Right lobe of liver (tissue), 6 donors: ENCODE measurements at regions not wholly inside any gene's neighbourhood (a gene's known extent, or its start where the extent isn't known, plus 50 kb on each side); places are given as distances from the start of the nearest gene placed in this dataset.
"Not testable (repeated sequence)": the region's sequence is repeated elsewhere in the genome, so short reads cannot be mapped to it uniquely, and the experiment has no call there.

Source experiments
- ATAC-seq, 4 donors: fragments of 200-7000 bp; cut with Tn5 transposase; one replicate each; pipeline ENCODE4 v1.9.1; 2020; ENCODE audit warnings: mild to moderate bottlenecking in 4 of 4, moderate library complexity in 4 of 4
- DNase-seq, 3 donors: peaks; one replicate each; pipeline ENCODE4 v3.0.0-alpha.2; 2020
- H3K27ac ChIP-seq, 3 donors: fragments of 200-600 bp; one replicate each; pipeline ENCODE4 v1.8.0; 2022
- H3K27me3 ChIP-seq, 2 donors: fragments of 200-600 bp; one replicate each; pipeline ENCODE4 v1.8.0; 2022
- H3K36me3 ChIP-seq, 4 donors: fragments of 200-600 bp; sonication (generic) in 1 of 4; one replicate each; pipeline versions ENCODE4 v1.5.1 to v1.8.0; 2017 to 2022; ENCODE audit warnings: control low read depth in 1 of 4
- H3K4me1 ChIP-seq, 4 donors: fragments of 200-600 bp; sonication (generic) in 1 of 4; one replicate each; pipeline versions ENCODE4 v1.5.1 to v1.8.0; 2017 to 2022; ENCODE audit warnings: control low read depth in 1 of 4
- H3K4me3 ChIP-seq, 3 donors: fragments of 200-600 bp; one replicate each; pipeline ENCODE4 v1.8.0; 2022
- H3K9me3 ChIP-seq, 4 donors: fragments of 200-600 bp; sonication (generic) in 1 of 4; one replicate each; pipeline versions ENCODE4 v1.5.1 to v1.8.0; 2017 to 2022; ENCODE audit warnings: control low read depth in 1 of 4
- POLR2A ChIP-seq: fragments of 450-650 bp; IDR thresholded peaks from one replicate; pipeline ENCODE4 v1.6.1; 2017; ENCODE audit warnings: antibody characterized with exemption, mild to moderate bottlenecking
- WGBS: methylation state at CpG from one replicate; pipeline ENCODE4 v1.1.6; 2018; ENCODE audit warnings: low coverage, low lambda C conversion rate; ENCODE audit not compliant: insufficient coverage; ENCODE audit errors: missing lambda C conversion rate; 5-methylcytosine and 5-hydroxymethylcytosine counted together
- intact Hi-C, 2 donors: fragments of 100-400 bp; cut with DNase I; formaldehyde crosslinking; loops; one replicate each; pipeline versions ENCODE4 v1.11.2 to v1.14.1; 2022
- TF ChIP-seq, protein P1 (sequence below), 4 donors: fragments of 200-600 bp in 3 of 4; fragments of 450-650 bp in 1 of 4; IDR thresholded peaks; one replicate each; pipeline versions ENCODE4 v1.5.1 to v1.8.0; 2016 to 2022; ENCODE audit warnings: antibody characterized with exemption in 4 of 4, mild to moderate bottlenecking in 2 of 4
- donor health status: DM: no; HTN: yes; CAD: no.
- donor health status: DM: no; HTN: no; CAD: no.
- donor health status: DM: no; HTN: no; CAD: no.
- donor health status: DM: no; HTN: yes; CAD: no.
- donor health status: DM: no; HTN: yes; CAD: no.

DNA sequence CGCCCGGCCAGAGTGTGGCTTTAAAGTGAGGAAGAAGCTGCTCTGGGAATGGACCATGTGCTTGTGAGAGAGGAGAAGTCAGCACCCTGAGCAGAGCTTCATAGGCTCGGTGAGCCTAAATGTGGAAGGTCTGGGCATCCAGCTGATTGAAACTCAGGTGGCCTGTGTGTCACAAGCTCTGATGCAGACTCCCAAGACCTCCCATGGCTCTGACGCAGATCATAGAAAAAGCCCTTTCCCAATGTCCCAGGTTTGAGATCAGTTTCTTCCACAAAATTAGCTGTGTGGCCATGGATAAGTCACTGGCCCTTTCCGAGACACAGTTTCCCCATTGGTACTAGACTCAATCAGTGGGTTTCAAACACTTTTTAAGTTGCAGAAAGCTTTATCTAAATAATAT, 180.0 kb upstream of the CCL2 start:
- 57% methylated on average over 2 of the region's 5 CpGs for WGBS
- Histone ChIP-seq H3K4me1 (no peaks in the 10 kb centered on the region), H3K4me3 (no peak overlapping the region), H3K36me3 (no peaks in the 10 kb centered on the region), H3K9me3 (no peaks in the 10 kb centered on the region), H3K27me3 (no peaks in the 10 kb centered on the region), H3K27ac (no peak overlapping the region)
- intact Hi-C loops: loop anchor here in 1 of 2 donors (10.0 kb wide), 1 partner anchor 70 kb away; no protein-coding TSS in a partner anchor
- ATAC-seq (no peak), DNase-seq (no peak)
- TF ChIP-seq, protein P1, sequence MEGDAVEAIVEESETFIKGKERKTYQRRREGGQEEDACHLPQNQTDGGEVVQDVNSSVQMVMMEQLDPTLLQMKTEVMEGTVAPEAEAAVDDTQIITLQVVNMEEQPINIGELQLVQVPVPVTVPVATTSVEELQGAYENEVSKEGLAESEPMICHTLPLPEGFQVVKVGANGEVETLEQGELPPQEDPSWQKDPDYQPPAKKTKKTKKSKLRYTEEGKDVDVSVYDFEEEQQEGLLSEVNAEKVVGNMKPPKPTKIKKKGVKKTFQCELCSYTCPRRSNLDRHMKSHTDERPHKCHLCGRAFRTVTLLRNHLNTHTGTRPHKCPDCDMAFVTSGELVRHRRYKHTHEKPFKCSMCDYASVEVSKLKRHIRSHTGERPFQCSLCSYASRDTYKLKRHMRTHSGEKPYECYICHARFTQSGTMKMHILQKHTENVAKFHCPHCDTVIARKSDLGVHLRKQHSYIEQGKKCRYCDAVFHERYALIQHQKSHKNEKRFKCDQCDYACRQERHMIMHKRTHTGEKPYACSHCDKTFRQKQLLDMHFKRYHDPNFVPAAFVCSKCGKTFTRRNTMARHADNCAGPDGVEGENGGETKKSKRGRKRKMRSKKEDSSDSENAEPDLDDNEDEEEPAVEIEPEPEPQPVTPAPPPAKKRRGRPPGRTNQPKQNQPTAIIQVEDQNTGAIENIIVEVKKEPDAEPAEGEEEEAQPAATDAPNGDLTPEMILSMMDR (IDR thresholded peaks at IDR 0.05): no peak
- TF ChIP-seq POLR2A: no peak

DNA sequence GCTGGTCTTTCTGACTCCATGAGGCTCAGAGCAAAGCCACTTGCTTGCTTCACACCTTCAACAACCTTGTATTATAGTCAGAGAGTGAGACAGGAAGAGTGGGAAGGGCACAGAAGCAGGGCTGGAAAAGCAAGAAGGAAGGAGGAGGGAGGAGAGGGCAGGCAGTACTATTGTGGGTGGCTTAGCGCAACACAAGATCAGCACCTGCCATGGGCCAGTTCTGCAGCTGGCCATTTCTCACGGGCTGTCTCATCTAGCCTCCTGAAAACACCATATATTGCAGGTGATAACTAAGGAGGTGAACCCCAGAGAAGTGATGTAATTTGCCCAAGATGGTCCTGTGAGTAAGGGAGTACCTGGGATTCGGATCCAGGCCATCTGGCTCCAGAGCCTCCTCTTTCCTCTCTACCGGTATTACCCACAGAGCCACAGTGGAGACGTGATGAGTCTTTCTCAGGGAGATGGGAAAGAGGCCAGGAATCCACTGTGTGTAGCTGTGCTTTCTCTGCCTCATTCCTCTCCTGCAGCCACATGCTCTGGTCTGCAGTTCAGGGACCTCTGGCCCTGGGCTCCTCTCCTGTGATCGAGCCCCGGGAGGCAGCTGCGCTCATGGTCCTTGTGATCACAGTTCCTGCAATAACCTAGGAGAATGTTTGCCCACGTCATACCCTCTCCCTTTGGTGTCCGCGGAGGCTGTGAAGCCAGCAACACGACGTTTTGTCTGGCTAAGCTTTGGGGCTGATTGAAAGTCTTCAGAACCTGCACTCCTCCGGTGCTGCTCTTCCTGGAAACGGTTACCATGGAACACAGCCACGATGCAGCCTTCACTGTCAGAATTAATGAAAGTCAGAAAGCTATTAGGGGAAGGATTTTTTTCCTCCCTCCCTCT, 178.1 kb upstream of the CCL2 start:
- Histone ChIP-seq H3K36me3 (no peaks in the 10 kb centered on the region), H3K27ac (no peak overlapping the region), H3K27me3 (no peaks in the 10 kb centered on the region), H3K4me3 (no peak overlapping the region), H3K9me3 (no peaks in the 10 kb centered on the region), H3K4me1 (no peaks in the 10 kb centered on the region)
- intact Hi-C loops: loop anchor here in 1 of 2 donors (10.0 kb wide), 1 partner anchor 68 kb away; no protein-coding TSS in a partner anchor
- 53% methylated on average over 4 of the region's 16 CpGs for WGBS
- DNase-seq (no peak), ATAC-seq (no peak)
- TF ChIP-seq POLR2A: no peak
- TF ChIP-seq, protein P1 (IDR thresholded peaks at IDR 0.05): no peak

- H3K36me3 ChIP-seq: no peaks in the 10 kb centered on the region
- H3K27ac ChIP-seq: no peak overlapping the region
- ATAC-seq (peak; percentile 73 to 87 (median 76)), DNase-seq (peak in 1 of 3 donors; percentile 50)
- TF ChIP-seq POLR2A: no peak
- TF ChIP-seq, protein P1 (IDR thresholded peaks at IDR 0.05): peak; percentile 58 to 72 (median 64)
- no peak overlapping the region for H3K4me3 ChIP-seq
- intact Hi-C loops: no loop called here
- WGBS: 38% methylated on average over 3 of the region's 3 CpGs
- no peaks in the 10 kb centered on the region for H3K27me3 ChIP-seq
- no peaks in the 10 kb centered on the region for H3K4me1 ChIP-seq
- H3K9me3 ChIP-seq: no peaks in the 10 kb centered on the region
These were observed 173.8 kb upstream of the CCL2 start for GRCh38 chr17:34081269-34081668.

- Histone ChIP-seq H3K27ac (no peak overlapping the region), H3K36me3 (no peaks in the 10 kb centered on the region), H3K9me3 (no peaks in the 10 kb centered on the region), H3K27me3 (no peaks in the 10 kb centered on the region), H3K4me1 (no peaks in the 10 kb centered on the region), H3K4me3 (no peak overlapping the region)
- intact Hi-C loops: no loop called here
- ATAC-seq: no peak
- TF ChIP-seq, protein P1 (IDR thresholded peaks at IDR 0.05): no peak
- no peak for TF ChIP-seq POLR2A
- 50% methylated on average over 2 of the region's 3 CpGs for WGBS
- no peak for DNase-seq
These were observed 172.7 kb upstream of the CCL2 start for GRCh38 chr17:34082404-34082803.

DNA sequence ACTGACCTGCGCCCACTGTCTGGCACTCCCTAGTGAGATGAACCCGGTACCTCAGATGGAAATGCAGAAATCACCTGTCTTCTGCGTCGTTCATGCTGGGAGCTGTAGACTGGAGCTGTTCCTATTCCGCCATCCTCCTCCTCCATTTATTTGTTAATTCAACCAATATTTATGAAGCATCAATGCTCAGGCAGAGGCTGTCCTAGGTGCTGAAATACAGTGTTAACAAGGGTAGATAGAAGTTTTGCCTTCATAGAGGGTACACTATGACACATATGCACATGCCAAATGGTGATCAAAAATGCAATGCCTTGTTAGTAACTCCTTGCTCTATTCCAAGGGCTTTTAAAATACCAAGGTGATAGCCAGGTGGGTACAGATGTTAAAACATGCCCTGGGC, 166.0 kb upstream of the CCL2 start:
- intact Hi-C loops, H3K9me3 ChIP-seq, H3K4me1 ChIP-seq, H3K36me3 ChIP-seq, H3K4me3 ChIP-seq, ATAC-seq, H3K27ac ChIP-seq, DNase-seq, H3K27me3 ChIP-seq: not testable (repeated sequence)
- WGBS: 77% methylated on average over 3 of the region's 5 CpGs
